ENCODE measurements at regions not wholly inside any gene's neighbourhood (a gene's known extent, or its start where the extent isn't known, plus 50 kb on each side); places are given as distances from the start of the nearest gene placed in this dataset.

GRCh38 chr20:60437418-60437817 is 479.2 kb downstream of the CDH26 start:
- Histone ChIP-seq H3K4me3 (replicated peaks; ENCODE audit: insufficient read depth, low read length) (no peak overlapping the region), H3K27ac (replicated peaks) (no peak overlapping the region), H3K27me3 (ENCODE audit: insufficient read depth, poor library complexity, severe bottlenecking) (no peaks in the 10 kb centered on the region)
- no peak for DNase-seq (ENCODE audit: low read depth in 1 of 2, low spot score in 1 of 2)
- TF ChIP-seq CTCF (IDR thresholded peaks at IDR 0.05; ENCODE audit: insufficient read depth, low read length) = no peak

GRCh38 chr20:60446267-60447111 is 488.3 kb downstream of the CDH26 start:
- Histone ChIP-seq H3K27ac (replicated peaks) (no peak overlapping the region), H3K4me3 (replicated peaks; ENCODE audit: insufficient read depth, low read length) (no peak overlapping the region), H3K27me3 (ENCODE audit: insufficient read depth, poor library complexity, severe bottlenecking) (peaks cover 4% of the 10 kb centered on the region)
- peak in 1 of 2 experiments; percentile 70 for DNase-seq (ENCODE audit: low read depth in 1 of 2, low spot score in 1 of 2)
- TF ChIP-seq POLR2AphosphoS5 (IDR thresholded peaks at IDR 0.05; ENCODE audit: low read depth) (peak; percentile 47; the same call in 1 of the 2 replicates), SPI1 (IDR thresholded peaks at IDR 0.05; ENCODE audit: borderline replicate concordance, low read depth) (peak; percentile 76), REST (IDR thresholded peaks at IDR 0.05; ENCODE audit: insufficient replicate concordance, low read depth) (no peak)

GRCh38 chr20:60447703-60448102 is 489.5 kb downstream of the CDH26 start:
- Histone ChIP-seq H3K4me3 (replicated peaks; ENCODE audit: insufficient read depth, low read length) (no peak overlapping the region), H3K27me3 (ENCODE audit: insufficient read depth, poor library complexity, severe bottlenecking) (peaks cover 4% of the 10 kb centered on the region), H3K27ac (replicated peaks) (no peak overlapping the region)
- DNase-seq (ENCODE audit: low read depth in 1 of 2, low spot score in 1 of 2) = no peak
- TF ChIP-seq REST (IDR thresholded peaks at IDR 0.05; ENCODE audit: insufficient replicate concordance, low read depth) (no peak), SPI1 (IDR thresholded peaks at IDR 0.05; ENCODE audit: borderline replicate concordance, low read depth) (no peak), POLR2AphosphoS5 (IDR thresholded peaks at IDR 0.05; ENCODE audit: low read depth) (no peak), CTCF (IDR thresholded peaks at IDR 0.05; ENCODE audit: insufficient read depth, low read length) (no peak)

- no peak overlapping the region for H3K27ac ChIP-seq (replicated peaks)
- DNase-seq (ENCODE audit: low read depth in 1 of 2, low spot score in 1 of 2) = no peak
- H3K27me3 ChIP-seq (ENCODE audit: insufficient read depth, poor library complexity, severe bottlenecking) = peaks cover 5% of the 10 kb centered on the region
- TF ChIP-seq CTCF (IDR thresholded peaks at IDR 0.05; ENCODE audit: insufficient read depth, low read length) = no peak
- TF ChIP-seq REST (IDR thresholded peaks at IDR 0.05; ENCODE audit: insufficient replicate concordance, low read depth) = no peak
- no peak for TF ChIP-seq GABPA (IDR thresholded peaks at IDR 0.05; ENCODE audit: low read depth)
- TF ChIP-seq POLR2AphosphoS5 (IDR thresholded peaks at IDR 0.05; ENCODE audit: low read depth) = no peak
- TF ChIP-seq SPI1 (IDR thresholded peaks at IDR 0.05; ENCODE audit: borderline replicate concordance, low read depth) = no peak
- H3K4me3 ChIP-seq (replicated peaks; ENCODE audit: insufficient read depth, low read length) = no peak overlapping the region
These were observed 495.4 kb downstream of the CDH26 start for GRCh38 chr20:60453388-60454246.

Measured in HL-60 (cell line).